ENCODE measurements at regions not wholly inside any gene's neighbourhood (a gene's known extent, or its start where the extent isn't known, plus 50 kb on each side); places are given as distances from the start of the nearest gene placed in this dataset.

GRCh38 chr3:160084998-160085397 is 96.4 kb downstream of the IL12A start:
- TF ChIP-seq CTCF (conservative IDR thresholded peaks at IDR 0.05), result no peak
- no peaks in the 10 kb centered on the region; a peak in 1 of 7 replicates for H3K36me3 Mint-ChIP-seq (ENCODE audit: insufficient read depth in 1 of 3, low read depth in 3 of 3)
- Histone ChIP-seq H3K4me2 (ENCODE audit: insufficient read depth, insufficient read length, low read length) (no peak overlapping the region), H2AK5ac (ENCODE audit: insufficient read length, low read length) (no peak overlapping the region), H3K27ac (ENCODE audit: insufficient read length, low read depth, low read length) (no peak overlapping the region), H3K27me3 (ENCODE audit: insufficient read depth, low read length) (no peaks in the 10 kb centered on the region), H3K79me2 (ENCODE audit: insufficient read depth, low read length) (no peaks in the 10 kb centered on the region), H3K23ac (ENCODE audit: insufficient read length, low read depth, low read length) (no peak overlapping the region), H4K8ac (replicated peaks; ENCODE audit: insufficient read length, low read depth, low read length) (no peak overlapping the region), H3K79me1 (ENCODE audit: insufficient read depth, low read depth, low read length, poor library complexity, severe bottlenecking) (no peaks in the 10 kb centered on the region), H2BK5ac (ENCODE audit: insufficient read length, low read length) (no peak overlapping the region), H2BK15ac (ENCODE audit: low read depth, low read length) (no peak overlapping the region), H3K4ac (ENCODE audit: low read depth, low read length) (no peak overlapping the region), H3K4me1 (ENCODE audit: insufficient read depth, low read length) (no peaks in the 10 kb centered on the region), H3K18ac (ENCODE audit: insufficient read length, low read depth, low read length) (no peak overlapping the region), H3K14ac (ENCODE audit: insufficient read depth, low read length) (no peak overlapping the region), H3T11ph (ENCODE audit: low read length) (no peak overlapping the region), H3K9ac (ENCODE audit: extremely low read depth, insufficient read length, low read length) (no peak overlapping the region), H2BK120ac (ENCODE audit: low read depth, low read length, poor library complexity, severe bottlenecking) (no peak overlapping the region), H4K5ac (ENCODE audit: insufficient read length, low read depth, low read length) (no peak overlapping the region), H4K20me1 (ENCODE audit: control insufficient read depth, insufficient read depth, insufficient read length) (no peaks in the 10 kb centered on the region), H4K91ac (ENCODE audit: insufficient read length, low read depth, low read length) (no peak overlapping the region), H3K56ac (ENCODE audit: insufficient read length, low read depth, low read length) (no peak overlapping the region), H3K23me2 (ENCODE audit: insufficient read length, low read depth, low read length, poor library complexity, severe bottlenecking) (no peaks in the 10 kb centered on the region), H2BK12ac (ENCODE audit: insufficient read length, low read depth, low read length) (no peak overlapping the region), H2BK20ac (ENCODE audit: low read depth, low read length, poor library complexity, severe bottlenecking) (no peak overlapping the region), H2AFZ (ENCODE audit: low read length) (no peak overlapping the region), H3K9me3 (ENCODE audit: control insufficient read depth, low read depth, low read length) (no peaks in the 10 kb centered on the region)
- WGBS (ENCODE audit: extremely low coverage, insufficient read length, low lambda C conversion rate), result no CpG with 5 or more reads among the region's 1 CpG
- no peak overlapping the region for H3K27ac Mint-ChIP-seq
- DNase-seq, result no peak
- no peaks in the 10 kb centered on the region for H3K27me3 Mint-ChIP-seq (ENCODE audit: low read depth)
- no peaks in the 10 kb centered on the region for H3K4me1 Mint-ChIP-seq
- H3K4me3 Mint-ChIP-seq, result no peak overlapping the region
- no peaks in the 10 kb centered on the region; a peak in 1 of 5 replicates for H3K9me3 Mint-ChIP-seq
